ENCODE measurements at regions not wholly inside any gene's neighbourhood (a gene's known extent, or its start where the extent isn't known, plus 50 kb on each side); places are given as distances from the start of the nearest gene placed in this dataset.

DNA sequence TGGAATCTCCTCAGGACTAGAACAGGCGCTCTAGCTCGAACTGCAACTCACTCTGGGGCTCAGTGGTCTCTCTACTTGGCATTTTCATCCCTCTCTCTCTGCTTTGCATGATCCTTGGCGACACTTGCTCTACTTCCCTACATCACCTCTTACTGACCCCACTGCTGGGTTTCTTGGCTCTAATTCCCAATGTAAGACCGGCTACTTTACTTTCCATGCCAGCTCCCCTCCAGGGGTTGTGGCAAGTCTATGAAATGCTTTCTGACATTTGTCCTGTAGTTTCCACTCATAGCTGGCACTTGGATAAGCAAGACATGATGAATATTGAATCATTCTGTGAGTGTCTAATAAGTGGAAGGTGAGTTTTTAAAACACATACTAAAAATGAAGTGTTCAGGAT is 292.3 kb downstream of the USP25 start:
- Histone ChIP-seq H3K27me3 (ENCODE audit: low read depth, low read length) (no peaks in the 10 kb centered on the region), H3K4me1 (ENCODE audit: low read length) (no peaks in the 10 kb centered on the region), H3K9ac (ENCODE audit: low read length) (no peak overlapping the region), H4K20me1 (ENCODE audit: insufficient read depth, low read length) (no peaks in the 10 kb centered on the region), H3K9me3 (ENCODE audit: insufficient read depth, low read length) (no peaks in the 10 kb centered on the region), H3K36me3 (replicated peaks; ENCODE audit: low read depth, low read length) (no peaks in the 10 kb centered on the region), H2AFZ (ENCODE audit: low read depth, low read length) (no peak overlapping the region), H3K4me3 (ENCODE audit: low read length) (no peak overlapping the region), H3K27ac (ENCODE audit: low read length) (no peak overlapping the region), H3K79me2 (ENCODE audit: low read length) (no peaks in the 10 kb centered on the region), H3K4me2 (ENCODE audit: low read length) (no peak overlapping the region)
- TF ChIP-seq EZH2phosphoT487 (IDR thresholded peaks at IDR 0.05; ENCODE audit: low read depth) (no peak), CTCF (IDR thresholded peaks at IDR 0.05; ENCODE audit: low read depth, low read length) (no peak)

DNA sequence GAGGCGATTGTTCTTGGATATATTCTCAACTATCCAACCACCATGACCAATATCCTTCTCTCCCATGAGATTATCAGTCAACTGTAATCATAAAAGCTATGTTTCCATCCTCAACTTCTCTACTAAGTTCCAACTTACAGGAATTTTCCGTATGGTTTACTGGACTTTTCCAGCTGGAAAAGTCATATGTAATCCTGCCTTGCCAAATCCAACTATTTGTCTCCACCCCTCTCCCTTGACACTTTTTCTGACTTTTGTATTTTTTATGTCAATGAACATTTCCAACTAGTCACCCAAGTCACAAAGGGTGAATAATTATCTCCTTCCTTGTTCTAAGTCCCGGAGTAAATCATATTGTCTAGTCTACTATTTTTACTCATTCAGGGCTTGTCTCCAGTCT is 293.1 kb downstream of the USP25 start:
- H3K9me3 ChIP-seq (ENCODE audit: insufficient read depth, low read length), result no peaks in the 10 kb centered on the region
- H4K20me1 ChIP-seq (ENCODE audit: insufficient read depth, low read length), result no peaks in the 10 kb centered on the region
- H3K79me2 ChIP-seq (ENCODE audit: low read length), result no peaks in the 10 kb centered on the region
- no peaks in the 10 kb centered on the region for H3K36me3 ChIP-seq (replicated peaks; ENCODE audit: low read depth, low read length)
- TF ChIP-seq CTCF (IDR thresholded peaks at IDR 0.05; ENCODE audit: low read depth, low read length) (no peak), EZH2phosphoT487 (IDR thresholded peaks at IDR 0.05; ENCODE audit: low read depth) (no peak)
- H3K9ac ChIP-seq (ENCODE audit: low read length), result no peak overlapping the region
- no peak overlapping the region for H3K4me3 ChIP-seq (ENCODE audit: low read length)
- H3K4me1 ChIP-seq (ENCODE audit: low read length), result no peaks in the 10 kb centered on the region
- H2AFZ ChIP-seq (ENCODE audit: low read depth, low read length), result no peak overlapping the region
- H3K27ac ChIP-seq (ENCODE audit: low read length), result no peak overlapping the region
- H3K27me3 ChIP-seq (ENCODE audit: low read depth, low read length), result no peaks in the 10 kb centered on the region
- no peak overlapping the region for H3K4me2 ChIP-seq (ENCODE audit: low read length)

DNA sequence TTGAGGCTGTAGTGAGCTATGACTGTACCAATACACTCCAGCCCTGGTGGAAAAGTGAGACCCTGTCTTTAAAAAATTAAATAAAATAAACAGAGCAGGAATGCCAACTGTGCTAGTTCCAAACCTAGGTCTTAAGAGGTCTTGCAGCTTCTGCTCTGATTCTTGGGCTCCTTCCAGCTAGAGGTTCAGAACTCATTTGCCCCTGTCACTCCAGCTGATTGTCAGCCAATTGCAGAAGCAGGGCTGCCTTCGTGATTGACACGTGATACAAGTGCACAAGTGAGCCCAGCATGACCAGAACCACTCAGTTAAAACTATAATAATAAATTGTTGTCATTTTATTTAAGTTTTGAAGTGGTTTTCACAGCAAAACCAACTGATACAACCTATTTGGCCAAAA is 298.4 kb downstream of the USP25 start:
- Histone ChIP-seq H3K79me2 (ENCODE audit: low read length) (no peaks in the 10 kb centered on the region), H3K27ac (ENCODE audit: low read length) (no peak overlapping the region), H4K20me1 (ENCODE audit: insufficient read depth, low read length) (no peaks in the 10 kb centered on the region), H3K36me3 (replicated peaks; ENCODE audit: low read depth, low read length) (no peaks in the 10 kb centered on the region), H3K4me1 (ENCODE audit: low read length) (no peaks in the 10 kb centered on the region), H2AFZ (ENCODE audit: low read depth, low read length) (no peak overlapping the region), H3K27me3 (ENCODE audit: low read depth, low read length) (no peaks in the 10 kb centered on the region), H3K9me3 (ENCODE audit: insufficient read depth, low read length) (no peaks in the 10 kb centered on the region), H3K4me2 (ENCODE audit: low read length) (no peak overlapping the region), H3K9ac (ENCODE audit: low read length) (no peak overlapping the region), H3K4me3 (ENCODE audit: low read length) (no peak overlapping the region)
- TF ChIP-seq CTCF (IDR thresholded peaks at IDR 0.05; ENCODE audit: low read depth, low read length) (no peak), EZH2phosphoT487 (IDR thresholded peaks at IDR 0.05; ENCODE audit: low read depth) (no peak)

DNA sequence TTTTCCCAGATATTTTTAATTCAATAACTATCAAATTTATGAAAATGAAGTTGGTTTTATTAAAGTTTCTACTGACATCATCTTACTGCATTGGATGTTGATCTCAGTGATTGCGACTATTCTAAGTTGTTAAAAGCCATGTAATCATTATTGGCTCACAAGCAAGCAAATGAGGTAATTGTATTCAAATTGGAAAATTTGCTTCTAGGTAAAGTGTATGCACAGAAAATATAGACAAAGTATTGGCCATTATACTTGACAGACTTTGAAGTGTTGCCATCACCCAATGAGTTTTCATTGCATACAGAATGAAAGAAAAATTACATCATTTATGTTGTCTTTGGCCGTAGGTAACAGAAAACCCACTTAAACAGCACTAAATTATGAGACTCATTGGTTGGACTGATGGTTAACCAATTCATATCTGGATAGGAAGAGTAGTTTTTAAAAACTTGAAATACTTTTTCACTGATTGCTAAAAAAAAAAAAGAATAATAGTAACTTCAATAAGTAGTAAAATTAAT is 299.2 kb downstream of the USP25 start:
- Histone ChIP-seq H3K36me3 (replicated peaks; ENCODE audit: low read depth, low read length) (no peaks in the 10 kb centered on the region), H3K4me2 (ENCODE audit: low read length) (no peak overlapping the region), H3K9ac (ENCODE audit: low read length) (no peak overlapping the region)

More for the DNA sequence above, 299.2 kb downstream of the USP25 start:
- TF ChIP-seq EZH2phosphoT487 (IDR thresholded peaks at IDR 0.05; ENCODE audit: low read depth) (no peak), CTCF (IDR thresholded peaks at IDR 0.05; ENCODE audit: low read depth, low read length) (no peak)
- no peaks in the 10 kb centered on the region for H4K20me1 ChIP-seq (ENCODE audit: insufficient read depth, low read length)
- H3K27ac ChIP-seq (ENCODE audit: low read length), result no peak overlapping the region
- H3K4me3 ChIP-seq (ENCODE audit: low read length), result no peak overlapping the region
- H2AFZ ChIP-seq (ENCODE audit: low read depth, low read length), result no peak overlapping the region
- no peaks in the 10 kb centered on the region for H3K4me1 ChIP-seq (ENCODE audit: low read length)
- H3K9me3 ChIP-seq (ENCODE audit: insufficient read depth, low read length), result no peaks in the 10 kb centered on the region
- no peaks in the 10 kb centered on the region for H3K79me2 ChIP-seq (ENCODE audit: low read length)
- no peaks in the 10 kb centered on the region for H3K27me3 ChIP-seq (ENCODE audit: low read depth, low read length)
